ENCODE measurements at regions not wholly inside any gene's neighbourhood (a gene's known extent, or its start where the extent isn't known, plus 50 kb on each side); places are given as distances from the start of the nearest gene placed in this dataset.

DNA sequence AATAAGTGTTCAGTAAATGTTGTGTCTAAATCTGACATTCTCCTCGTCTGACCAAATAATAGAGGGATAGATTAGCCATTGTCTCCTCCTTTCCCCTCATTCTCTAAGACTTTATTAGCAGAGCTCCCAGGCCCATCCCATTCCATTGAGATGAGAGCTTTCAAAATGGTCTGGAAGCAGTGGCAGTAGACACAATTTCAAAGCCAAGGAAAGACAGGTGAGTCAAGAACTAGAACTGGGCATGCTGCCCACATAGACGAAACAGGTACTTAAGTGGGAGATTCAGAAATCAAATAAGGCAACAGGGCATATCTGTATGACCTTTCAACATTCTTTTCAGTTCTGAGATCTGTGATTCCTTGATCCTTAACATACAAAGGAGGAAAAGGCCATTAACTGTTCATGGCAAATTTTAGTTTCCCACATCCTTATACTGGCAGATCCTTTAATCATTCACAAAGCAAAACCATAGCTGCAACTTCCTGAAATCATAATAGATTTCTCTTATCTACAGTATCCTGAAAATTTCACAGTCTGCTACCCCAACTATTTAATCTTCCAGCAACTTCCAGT, 96.6 kb upstream of the KCNA4 start:
- no peak for TF ChIP-seq POLR2A (IDR thresholded peaks at IDR 0.05; ENCODE audit: low read length)
- no peak for TF ChIP-seq GATA1 (IDR thresholded peaks at IDR 0.05; ENCODE audit: low read depth, low read length)

Data from erythroblast (primary cell).